Hypothalamus (tissue), 51 donors: ENCODE measurements at regions not wholly inside any gene's neighbourhood (a gene's known extent, or its start where the extent isn't known, plus 50 kb on each side); places are given as distances from the start of the nearest gene placed in this dataset.

Experiments
- DNase-seq, 51 donors: peaks; one replicate each; lab custom pipeline; 2025; lab: John Stamatoyannopoulos, UW

- no peak for DNase-seq
Observed at GRCh38 chr3:186487819-186488218, 56.4 kb downstream of the CRYGS start.

- no peak for DNase-seq
Observed at GRCh38 chr3:186487037-186487436, 57.1 kb downstream of the CRYGS start.

GRCh38 chr3:186483611-186484340, 60.4 kb downstream of the CRYGS start:
- DNase-seq = no peak

GRCh38 chr3:186481526-186481925, 62.7 kb downstream of the CRYGS start:
- no peak for DNase-seq

- no peak for DNase-seq
Observed at GRCh38 chr3:186477876-186478275, 66.3 kb downstream of the CRYGS start.

GRCh38 chr3:186477033-186477432, 67.1 kb downstream of the CRYGS start:
- DNase-seq = no peak

- DNase-seq = peak in 4 of 51 donors; percentile 14 to 70 (median 34)
Observed at GRCh38 chr3:186476541-186476940, 67.6 kb downstream of the CRYGS start.

GRCh38 chr3:186476044-186476468, 68.1 kb downstream of the CRYGS start:
- DNase-seq = peak in 43 of 51 donors; percentile 10 to 90 (median 62)

GRCh38 chr3:186473166-186473565, 71.0 kb downstream of the CRYGS start:
- no peak for DNase-seq

GRCh38 chr3:186472456-186473008, 71.6 kb downstream of the CRYGS start:
- DNase-seq = no peak

GRCh38 chr3:186471771-186472170, 72.4 kb downstream of the CRYGS start:
- no peak for DNase-seq

- no peak for DNase-seq
Observed at GRCh38 chr3:186469525-186469924, 74.7 kb downstream of the CRYGS start.

- DNase-seq = no peak
Observed at GRCh38 chr3:186467969-186468368, 76.2 kb downstream of the CRYGS start.

GRCh38 chr3:186466391-186466974, 77.7 kb downstream of the CRYGS start:
- no peak for DNase-seq

- DNase-seq = no peak
Observed at GRCh38 chr3:186465508-186465907, 78.7 kb downstream of the CRYGS start.

- no peak for DNase-seq
Observed at GRCh38 chr3:186464424-186465093, 79.6 kb downstream of the CRYGS start.

GRCh38 chr3:186461141-186461540, 83.0 kb downstream of the CRYGS start:
- DNase-seq = no peak

GRCh38 chr3:186459108-186459467, 85.1 kb downstream of the CRYGS start:
- no peak for DNase-seq

GRCh38 chr3:186458306-186459107, 85.7 kb downstream of the CRYGS start:
- no peak for DNase-seq

- DNase-seq = peak in 1 of 51 donors; percentile 16
Observed at GRCh38 chr3:186457236-186457635, 86.9 kb downstream of the CRYGS start.

- DNase-seq = no peak
Observed at GRCh38 chr3:186456731-186457191, 87.4 kb downstream of the CRYGS start.
